BE2C (cell line): ENCODE measurements at regions not wholly inside any gene's neighbourhood (a gene's known extent, or its start where the extent isn't known, plus 50 kb on each side); places are given as distances from the start of the nearest gene placed in this dataset.

Experiments used
- DNase-seq: peaks from one replicate; pipeline ENCODE4 v3.0.0-alpha.2; 2020
- H3K27me3 ChIP-seq: fragments of 250-450 bp; sonication (Bioruptor Pico); 2 replicates; pipeline ENCODE4 v1.5.1; 2020; ENCODE audit warnings: mild to moderate bottlenecking
- H3K36me3 ChIP-seq: fragments of 250-450 bp; sonication (Bioruptor Pico); 2 replicates; pipeline ENCODE4 v1.5.1; 2020; ENCODE audit warnings: mild to moderate bottlenecking
- H3K4me1 ChIP-seq: fragments of 250-450 bp; sonication (Bioruptor Pico); 2 replicates; pipeline ENCODE4 v1.5.1; 2020
- H3K4me3 ChIP-seq: 2 replicates; pipeline ENCODE4 v1.5.1; 2011; ENCODE audit warnings: low read depth, low read length
- H3K9me3 ChIP-seq: fragments of 250-450 bp; sonication (Bioruptor Pico); 2 replicates; pipeline ENCODE4 v1.5.1; 2020
- TF ChIP-seq, protein P1 (sequence below): IDR thresholded peaks from 2 replicates; pipeline ENCODE4 v1.5.1; 2012; ENCODE audit warnings: mild to moderate bottlenecking, low read depth, low read length

DNA sequence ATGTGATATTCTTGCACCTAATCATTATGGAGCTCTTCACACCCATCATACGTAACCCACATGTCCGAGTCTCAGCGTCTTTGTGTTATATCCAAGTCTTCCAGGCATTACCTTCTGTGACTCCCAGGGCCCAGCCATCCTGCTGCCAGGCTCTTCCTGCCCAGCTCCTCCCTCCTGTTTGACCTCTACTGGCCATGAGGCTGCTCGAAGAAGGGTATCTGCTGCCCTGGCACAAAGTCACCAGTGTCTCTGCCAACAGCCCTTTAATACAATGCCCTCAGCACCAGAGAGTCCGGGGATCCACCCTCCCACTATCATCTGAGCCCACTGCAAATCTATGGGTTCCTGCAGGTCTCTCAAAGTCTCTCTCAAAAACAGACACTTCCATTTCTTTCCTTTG lies 65.3 kb upstream of the WAC start:
- peaks cover 5% of the 10 kb centered on the region; the same call in 1 of the 2 replicates for H3K4me1 ChIP-seq
- no peak for DNase-seq
- no peaks in the 10 kb centered on the region for H3K27me3 ChIP-seq
- no peak overlapping the region for H3K4me3 ChIP-seq
- TF ChIP-seq, protein P1, sequence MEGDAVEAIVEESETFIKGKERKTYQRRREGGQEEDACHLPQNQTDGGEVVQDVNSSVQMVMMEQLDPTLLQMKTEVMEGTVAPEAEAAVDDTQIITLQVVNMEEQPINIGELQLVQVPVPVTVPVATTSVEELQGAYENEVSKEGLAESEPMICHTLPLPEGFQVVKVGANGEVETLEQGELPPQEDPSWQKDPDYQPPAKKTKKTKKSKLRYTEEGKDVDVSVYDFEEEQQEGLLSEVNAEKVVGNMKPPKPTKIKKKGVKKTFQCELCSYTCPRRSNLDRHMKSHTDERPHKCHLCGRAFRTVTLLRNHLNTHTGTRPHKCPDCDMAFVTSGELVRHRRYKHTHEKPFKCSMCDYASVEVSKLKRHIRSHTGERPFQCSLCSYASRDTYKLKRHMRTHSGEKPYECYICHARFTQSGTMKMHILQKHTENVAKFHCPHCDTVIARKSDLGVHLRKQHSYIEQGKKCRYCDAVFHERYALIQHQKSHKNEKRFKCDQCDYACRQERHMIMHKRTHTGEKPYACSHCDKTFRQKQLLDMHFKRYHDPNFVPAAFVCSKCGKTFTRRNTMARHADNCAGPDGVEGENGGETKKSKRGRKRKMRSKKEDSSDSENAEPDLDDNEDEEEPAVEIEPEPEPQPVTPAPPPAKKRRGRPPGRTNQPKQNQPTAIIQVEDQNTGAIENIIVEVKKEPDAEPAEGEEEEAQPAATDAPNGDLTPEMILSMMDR, result no peak
- no peaks in the 10 kb centered on the region for H3K9me3 ChIP-seq
- H3K36me3 ChIP-seq, result no peaks in the 10 kb centered on the region

DNA sequence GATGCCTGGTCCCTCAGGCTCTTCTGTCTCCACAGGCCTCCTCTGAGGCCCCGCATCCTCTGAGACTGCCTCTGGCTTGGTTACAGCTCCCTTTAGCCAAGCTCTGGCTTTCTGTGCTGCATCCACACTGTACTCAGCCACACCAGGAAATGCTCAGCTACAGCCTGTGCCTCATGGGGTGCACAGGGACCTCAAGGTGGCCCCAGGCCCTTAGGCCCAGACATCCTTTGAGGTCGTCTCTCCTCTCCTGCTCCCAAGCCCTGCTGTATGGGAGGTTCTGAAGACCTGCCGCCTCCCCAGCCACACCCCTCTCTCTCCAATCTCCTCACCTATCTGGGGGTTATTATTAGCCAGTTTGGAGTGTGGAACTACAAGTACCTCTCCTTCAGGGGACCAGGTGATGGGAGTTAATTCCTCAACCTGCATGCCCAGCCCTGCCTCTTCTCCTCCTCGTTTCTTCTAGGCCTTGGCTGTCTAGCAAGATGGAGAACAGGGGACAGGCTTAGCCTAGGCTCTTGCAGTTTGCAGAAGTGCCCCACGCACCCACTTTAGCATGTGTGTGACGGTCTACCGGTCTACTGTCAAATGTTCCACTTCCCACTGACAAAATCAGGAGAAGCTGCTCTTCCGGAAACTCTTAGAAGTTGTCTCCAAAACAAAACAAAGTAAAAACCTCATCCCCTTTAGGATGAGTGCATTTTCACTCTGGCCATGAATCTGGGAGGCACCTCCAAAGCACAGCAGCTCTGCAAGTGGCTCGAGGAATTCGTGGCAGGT lies 64.0 kb upstream of the WAC start:
- Histone ChIP-seq H3K36me3 (no peaks in the 10 kb centered on the region), H3K4me1 (peaks cover 5% of the 10 kb centered on the region; the same call in 1 of the 2 replicates), H3K9me3 (no peaks in the 10 kb centered on the region), H3K4me3 (no peak overlapping the region), H3K27me3 (no peaks in the 10 kb centered on the region)
- no peak for DNase-seq
- TF ChIP-seq, protein P1, result no peak

DNA sequence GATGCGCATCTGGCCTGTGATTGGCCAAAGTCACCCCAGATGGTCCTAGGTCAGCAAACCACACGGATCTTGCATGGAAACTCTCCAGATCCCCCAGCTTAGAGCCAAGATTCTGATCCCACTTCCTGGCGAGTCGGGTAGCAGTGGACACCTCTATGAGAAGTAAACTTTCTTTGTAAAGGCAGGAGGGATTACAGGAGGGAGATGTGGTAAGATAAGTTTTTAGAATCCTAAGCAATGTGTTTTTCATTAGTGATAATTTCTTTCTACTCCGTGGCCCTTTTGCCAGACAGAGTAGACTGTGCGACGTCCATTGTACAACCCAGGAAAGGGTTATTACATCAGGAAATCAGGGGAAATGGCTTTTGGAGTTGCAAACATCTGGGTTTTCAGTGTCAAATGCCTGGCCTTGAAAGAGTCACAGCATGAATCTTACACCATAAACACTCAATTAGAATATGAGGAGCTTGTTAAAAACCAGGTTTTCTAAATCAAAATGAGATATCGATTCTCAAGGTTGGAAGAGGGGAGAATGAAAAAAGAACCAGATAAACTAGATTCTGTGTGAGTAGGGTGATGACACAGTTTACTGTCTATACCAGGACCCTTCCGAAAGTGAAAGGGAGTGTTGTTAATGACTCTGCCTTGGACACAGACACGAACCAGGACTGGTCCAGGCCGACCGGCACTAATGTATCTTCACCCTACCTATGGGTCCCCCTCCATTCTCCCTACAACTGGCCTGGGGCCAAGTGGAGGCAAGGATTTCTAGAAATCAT lies 61.9 kb upstream of the WAC start:
- DNase-seq, result no peak
- TF ChIP-seq, protein P1, result no peak
- Histone ChIP-seq H3K36me3 (no peaks in the 10 kb centered on the region), H3K9me3 (no peaks in the 10 kb centered on the region), H3K4me3 (peak overlapping the region; percentile 23), H3K4me1 (peaks cover 5% of the 10 kb centered on the region; the same call in 1 of the 2 replicates), H3K27me3 (no peaks in the 10 kb centered on the region)

DNA sequence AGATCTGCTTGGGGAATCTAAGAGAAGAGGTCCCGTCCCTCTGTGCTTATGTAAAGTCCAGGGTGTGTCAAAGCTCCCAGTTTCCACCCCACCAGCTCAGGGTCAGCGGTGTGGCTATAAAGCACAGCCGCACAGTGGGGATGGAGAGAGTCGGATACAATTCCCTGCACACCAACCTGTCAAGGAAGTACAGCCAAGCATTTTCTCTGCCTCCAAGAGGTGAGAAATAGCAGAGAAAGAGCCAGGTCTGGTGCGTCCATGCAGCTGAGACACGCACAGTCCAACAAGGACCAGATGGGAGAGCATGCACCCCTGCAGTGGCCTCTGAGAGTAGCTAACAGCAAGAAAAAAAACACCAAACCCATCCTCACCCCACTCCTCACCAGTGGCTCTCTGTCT lies 61.3 kb upstream of the WAC start:
- Histone ChIP-seq H3K36me3 (no peaks in the 10 kb centered on the region), H3K4me1 (peaks cover 5% of the 10 kb centered on the region; the same call in 1 of the 2 replicates), H3K27me3 (no peaks in the 10 kb centered on the region), H3K9me3 (no peaks in the 10 kb centered on the region), H3K4me3 (no peak overlapping the region)
- no peak for DNase-seq
- TF ChIP-seq, protein P1, result no peak

DNA sequence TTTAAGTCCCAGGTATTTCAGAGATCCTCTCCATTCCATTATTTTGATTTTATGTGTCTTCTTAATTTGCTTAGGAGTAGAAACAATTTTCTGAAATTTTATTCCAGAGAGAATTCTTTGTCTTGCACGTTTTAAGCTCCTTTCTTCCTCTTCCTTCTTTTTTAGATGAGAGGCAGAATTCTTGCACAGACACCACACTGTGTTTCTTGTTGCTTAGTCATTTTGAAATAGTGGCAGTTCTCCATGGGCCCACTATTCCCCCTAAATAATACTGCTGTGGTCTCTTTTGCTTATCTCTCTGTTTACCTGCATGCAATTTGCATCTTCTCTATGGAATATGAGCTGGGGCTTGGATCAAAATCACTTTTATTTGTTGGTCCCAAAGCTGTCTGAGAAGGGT lies 54.3 kb upstream of the WAC start:
- Histone ChIP-seq H3K9me3 (no peaks in the 10 kb centered on the region), H3K4me3 (no peak overlapping the region), H3K36me3 (no peaks in the 10 kb centered on the region), H3K4me1 (no peaks in the 10 kb centered on the region), H3K27me3 (no peaks in the 10 kb centered on the region)
- TF ChIP-seq, protein P1, result no peak
- no peak for DNase-seq

DNA sequence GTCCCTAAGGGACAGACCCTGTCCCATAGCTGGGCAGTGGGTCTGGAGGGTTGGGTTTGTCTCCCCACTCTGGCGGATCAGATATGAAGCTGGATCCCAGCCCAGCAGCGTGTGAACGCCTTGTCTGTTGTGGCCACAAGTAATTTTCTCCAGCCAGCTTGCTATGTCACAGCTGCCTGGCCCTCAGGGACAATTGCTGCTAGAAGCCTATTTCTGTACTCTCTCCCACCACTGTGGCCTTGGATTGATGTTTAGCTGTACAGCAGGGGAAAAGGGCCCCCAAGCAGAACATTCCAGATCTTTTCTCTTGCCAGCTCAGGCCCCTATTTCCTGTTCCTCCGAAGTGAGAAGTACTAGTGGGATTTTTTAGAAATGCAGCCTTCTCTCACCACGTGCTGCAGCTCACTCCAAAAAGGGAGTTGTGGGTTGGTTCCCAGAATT lies 53.5 kb upstream of the WAC start:
- peak; percentile 12 for DNase-seq
- TF ChIP-seq, protein P1, result no peak
- no peaks in the 10 kb centered on the region for H3K9me3 ChIP-seq

More for the DNA sequence above, 53.5 kb upstream of the WAC start:
- H3K27me3 ChIP-seq, result no peaks in the 10 kb centered on the region
- H3K4me3 ChIP-seq, result no peak overlapping the region
- no peaks in the 10 kb centered on the region for H3K4me1 ChIP-seq
- H3K36me3 ChIP-seq, result no peaks in the 10 kb centered on the region
